ENCODE measurements at regions not wholly inside any gene's neighbourhood (a gene's known extent, or its start where the extent isn't known, plus 50 kb on each side); places are given as distances from the start of the nearest gene placed in this dataset.

DNA sequence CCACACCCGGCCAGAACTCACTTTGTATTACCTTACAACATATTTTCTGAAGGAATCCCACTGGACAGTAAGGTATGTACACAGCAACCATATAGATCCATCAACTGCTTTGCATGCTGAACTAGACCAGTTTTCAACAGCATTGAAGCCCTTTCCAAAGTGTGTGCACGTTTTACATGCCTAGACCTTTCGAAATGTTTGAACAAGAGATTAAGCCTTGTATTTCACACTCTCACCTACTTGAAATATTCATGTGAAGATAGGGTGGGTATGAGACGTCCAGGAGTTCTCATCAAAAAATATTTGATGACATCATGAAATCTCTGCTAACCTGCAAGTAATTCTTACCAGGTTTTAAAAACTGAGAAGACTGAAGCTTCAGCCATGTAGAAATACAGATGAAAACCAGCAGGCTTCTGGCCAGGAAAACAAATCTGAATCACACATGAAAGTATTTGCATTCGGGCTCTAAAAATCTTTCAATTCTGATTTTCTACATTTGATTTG lies 387.0 kb upstream of the PSMD7 start:
- TF ChIP-seq, protein P1, sequence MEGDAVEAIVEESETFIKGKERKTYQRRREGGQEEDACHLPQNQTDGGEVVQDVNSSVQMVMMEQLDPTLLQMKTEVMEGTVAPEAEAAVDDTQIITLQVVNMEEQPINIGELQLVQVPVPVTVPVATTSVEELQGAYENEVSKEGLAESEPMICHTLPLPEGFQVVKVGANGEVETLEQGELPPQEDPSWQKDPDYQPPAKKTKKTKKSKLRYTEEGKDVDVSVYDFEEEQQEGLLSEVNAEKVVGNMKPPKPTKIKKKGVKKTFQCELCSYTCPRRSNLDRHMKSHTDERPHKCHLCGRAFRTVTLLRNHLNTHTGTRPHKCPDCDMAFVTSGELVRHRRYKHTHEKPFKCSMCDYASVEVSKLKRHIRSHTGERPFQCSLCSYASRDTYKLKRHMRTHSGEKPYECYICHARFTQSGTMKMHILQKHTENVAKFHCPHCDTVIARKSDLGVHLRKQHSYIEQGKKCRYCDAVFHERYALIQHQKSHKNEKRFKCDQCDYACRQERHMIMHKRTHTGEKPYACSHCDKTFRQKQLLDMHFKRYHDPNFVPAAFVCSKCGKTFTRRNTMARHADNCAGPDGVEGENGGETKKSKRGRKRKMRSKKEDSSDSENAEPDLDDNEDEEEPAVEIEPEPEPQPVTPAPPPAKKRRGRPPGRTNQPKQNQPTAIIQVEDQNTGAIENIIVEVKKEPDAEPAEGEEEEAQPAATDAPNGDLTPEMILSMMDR (IDR thresholded peaks at IDR 0.05; ENCODE audit: low read depth, low read length, poor library complexity, severe bottlenecking): no peak
- TF ChIP-seq EZH2phosphoT487 (IDR thresholded peaks at IDR 0.05; ENCODE audit: borderline replicate concordance, low read length): no peak
- no peaks in the 10 kb centered on the region for H3K9me3 ChIP-seq (ENCODE audit: control insufficient read depth, insufficient read depth, low read length)
- no peaks in the 10 kb centered on the region for H3K27me3 ChIP-seq (ENCODE audit: control insufficient read depth, low read length)
- no peaks in the 10 kb centered on the region for H3K4me1 ChIP-seq (ENCODE audit: control insufficient read depth, low read length)
- H3K36me3 ChIP-seq (ENCODE audit: control insufficient read depth, low read length): no peaks in the 10 kb centered on the region
- H3K79me2 ChIP-seq (ENCODE audit: control insufficient read depth, low read length): no peaks in the 10 kb centered on the region
- H3F3A ChIP-seq (ENCODE audit: control insufficient read depth, insufficient read depth): no peaks in the 10 kb centered on the region
- H3K9me2 ChIP-seq (replicated peaks; ENCODE audit: control insufficient read depth, low read length): no peaks in the 10 kb centered on the region
- H3K27ac ChIP-seq (ENCODE audit: low read depth, low read length): no peak overlapping the region
- no peaks in the 10 kb centered on the region for H4K20me1 ChIP-seq (ENCODE audit: control insufficient read depth, insufficient read depth, low read depth, low read length)
- H3K4me3 ChIP-seq (ENCODE audit: low read length): no peak overlapping the region
- H3K4me2 ChIP-seq (ENCODE audit: low read length): no peak overlapping the region

DNA sequence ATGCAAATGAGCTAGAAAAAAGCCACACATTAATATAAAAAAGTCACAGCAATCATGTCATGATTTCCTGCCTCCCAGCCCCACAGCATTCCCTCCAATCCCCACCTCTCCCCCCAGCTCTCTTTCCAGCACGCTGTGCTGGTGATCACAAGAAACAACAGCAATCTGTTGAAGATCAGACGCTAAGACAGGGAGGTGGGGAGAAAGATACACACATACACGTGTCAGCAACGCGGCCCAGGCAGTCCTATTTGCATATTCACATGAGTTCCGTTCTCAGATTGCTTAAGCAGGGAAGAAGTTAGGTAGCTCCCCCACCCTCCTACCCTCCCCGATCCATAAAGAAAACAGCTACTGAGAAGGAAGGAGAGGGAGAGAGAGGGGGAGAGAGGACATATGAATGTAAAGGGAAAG lies 405.5 kb upstream of the PSMD7 start:
- Histone ChIP-seq H3K9me2 (replicated peaks; ENCODE audit: control insufficient read depth, low read length) (no peaks in the 10 kb centered on the region), H3F3A (ENCODE audit: control insufficient read depth, insufficient read depth) (no peaks in the 10 kb centered on the region), H4K20me1 (ENCODE audit: control insufficient read depth, insufficient read depth, low read depth, low read length) (no peaks in the 10 kb centered on the region), H3K27me3 (ENCODE audit: control insufficient read depth, low read length) (0 out of 2 replicates have a peak, but pooled peaks cover 3% of the 10 kb centered on the region), H3K36me3 (ENCODE audit: control insufficient read depth, low read length) (no peaks in the 10 kb centered on the region), H3K9me3 (ENCODE audit: control insufficient read depth, insufficient read depth, low read length) (no peaks in the 10 kb centered on the region), H3K27ac (ENCODE audit: low read depth, low read length) (no peak overlapping the region), H3K79me2 (ENCODE audit: control insufficient read depth, low read length) (no peaks in the 10 kb centered on the region), H3K4me1 (ENCODE audit: control insufficient read depth, low read length) (0 out of 2 replicates have a peak, but pooled peaks cover 4% of the 10 kb centered on the region), H3K4me3 (ENCODE audit: low read length) (no peak overlapping the region), H3K4me2 (ENCODE audit: low read length) (peak overlapping the region; percentile 17; the same call in 1 of the 2 replicates)
- TF ChIP-seq EZH2phosphoT487 (IDR thresholded peaks at IDR 0.05; ENCODE audit: borderline replicate concordance, low read length): no peak
- TF ChIP-seq, protein P1 (IDR thresholded peaks at IDR 0.05; ENCODE audit: low read depth, low read length, poor library complexity, severe bottlenecking): no peak

DNA sequence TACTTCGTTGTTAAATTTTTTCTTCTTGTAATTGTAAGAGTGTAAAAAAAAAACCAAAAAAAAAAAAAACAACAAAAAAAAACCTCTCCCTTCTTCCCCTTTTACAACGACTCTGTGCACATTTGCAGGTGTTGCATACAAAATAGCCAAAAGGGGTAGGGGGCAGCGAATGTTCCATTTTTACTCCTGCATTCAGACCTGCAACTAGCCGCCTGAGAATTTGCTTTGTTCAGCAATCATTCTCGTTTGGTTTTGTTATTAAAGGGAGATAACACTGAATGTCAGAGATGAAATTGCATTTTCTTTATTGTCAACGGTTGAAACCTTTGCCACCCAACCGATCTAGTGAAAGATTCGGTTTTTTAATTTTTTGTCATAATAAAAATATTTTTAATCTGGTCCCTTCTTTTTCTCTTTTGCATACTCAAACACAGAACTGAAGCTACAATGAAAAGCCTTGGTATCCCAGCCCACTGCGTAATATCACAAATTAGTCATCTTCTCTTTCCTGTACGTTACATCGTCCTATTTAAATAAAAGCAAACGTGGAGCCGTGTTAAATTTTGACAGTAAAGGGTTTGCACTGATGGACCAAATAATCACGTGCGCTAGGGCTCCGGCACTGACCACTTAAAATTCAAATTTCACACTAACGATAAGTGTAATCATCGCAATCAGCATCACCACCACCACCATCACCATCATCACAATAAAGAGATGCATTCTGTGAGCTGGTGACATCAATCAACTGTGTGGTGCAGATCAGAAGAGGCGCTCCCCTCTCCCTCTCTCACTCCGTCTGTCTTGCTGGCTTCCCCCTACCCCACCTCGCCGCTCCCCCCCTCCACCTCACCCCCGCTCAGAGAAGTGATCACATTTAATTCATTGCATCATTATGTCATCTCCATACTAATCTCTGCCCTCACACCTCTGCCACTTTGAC lies 406.2 kb upstream of the PSMD7 start:
- no peaks in the 10 kb centered on the region for H3K36me3 ChIP-seq (ENCODE audit: control insufficient read depth, low read length)
- no peak overlapping the region for H3K27ac ChIP-seq (ENCODE audit: low read depth, low read length)
- H4K20me1 ChIP-seq (ENCODE audit: control insufficient read depth, insufficient read depth, low read depth, low read length): no peaks in the 10 kb centered on the region
- TF ChIP-seq EZH2phosphoT487 (IDR thresholded peaks at IDR 0.05; ENCODE audit: borderline replicate concordance, low read length): no peak
- TF ChIP-seq, protein P1 (IDR thresholded peaks at IDR 0.05; ENCODE audit: low read depth, low read length, poor library complexity, severe bottlenecking): no peak
- H3K9me3 ChIP-seq (ENCODE audit: control insufficient read depth, insufficient read depth, low read length): no peaks in the 10 kb centered on the region
- H3K9me2 ChIP-seq (replicated peaks; ENCODE audit: control insufficient read depth, low read length): no peaks in the 10 kb centered on the region
- no peaks in the 10 kb centered on the region for H3F3A ChIP-seq (ENCODE audit: control insufficient read depth, insufficient read depth)
- 0 out of 2 replicates have a peak, but pooled peaks cover 4% of the 10 kb centered on the region for H3K4me1 ChIP-seq (ENCODE audit: control insufficient read depth, low read length)
- H3K27me3 ChIP-seq (ENCODE audit: control insufficient read depth, low read length): peaks cover 8% of the 10 kb centered on the region; the same call in 1 of the 2 replicates
- H3K79me2 ChIP-seq (ENCODE audit: control insufficient read depth, low read length): no peaks in the 10 kb centered on the region
- H3K4me2 ChIP-seq (ENCODE audit: low read length): peak overlapping the region; percentile 17; the same call in 1 of the 2 replicates
- H3K4me3 ChIP-seq (ENCODE audit: low read length): no peak overlapping the region

Data from DOHH2 (cell line).